H1 (cell line): ENCODE measurements at regions not wholly inside any gene's neighbourhood (a gene's known extent, or its start where the extent isn't known, plus 50 kb on each side); places are given as distances from the start of the nearest gene placed in this dataset.
A peak's percentile ranks its signal among the peaks of the same experiment; 100 is the strongest.

Experiments used
- CTCF ChIA-PET: fragments of 300-600 bp; sonication (Branson Sonifier 250); formaldehyde crosslinking; loops from one replicate; lab custom pipeline; 2021; ENCODE audit not compliant: partially characterized antibody; lab: Charles Lee
- POLR2A ChIA-PET: fragments of 300-600 bp; sonication (Branson Sonifier 250); formaldehyde crosslinking; loops from one replicate; lab custom pipeline; 2021; ENCODE audit warnings: inconsistent platforms; ENCODE audit not compliant: partially characterized antibody; lab: Charles Lee
- DNase-seq, 2 experiments: peaks; one replicate each; pipeline versions ENCODE4 v3.0.0 to v3.0.0-alpha.2; 2010 to 2022; ENCODE audit warnings: low spot score in 2 of 2, low read depth in 1 of 2, mixed read lengths in 1 of 2
- FAIRE-seq: peaks from 2 replicates; lab custom pipeline; 2011; peaks lifted over from hg19 to GRCh38; lab: Jason Lieb, UNC
- H2AFZ ChIP-seq: 2 replicates; pipeline ENCODE4 v1.8.1; 2012; ENCODE audit warnings: low read length, inconsistent platforms
- H2AK5ac ChIP-seq: 2 replicates; pipeline ENCODE4 v1.6.1; 2013; ENCODE audit warnings: low read depth, low read length
- H2BK120ac ChIP-seq: replicated peaks from 2 replicates; pipeline ENCODE3; 2013; ENCODE audit warnings: low read depth, low read length, inconsistent platforms
- H2BK12ac ChIP-seq: 2 replicates; pipeline ENCODE4 v1.6.1; 2013; ENCODE audit warnings: low read depth, low read length
- H2BK15ac ChIP-seq: 2 replicates; pipeline ENCODE4 v1.6.1; 2013; ENCODE audit warnings: low read length
- H2BK20ac ChIP-seq: 2 replicates; pipeline ENCODE4 v1.6.1; 2013; ENCODE audit warnings: low read length
- H2BK5ac ChIP-seq: 2 replicates; pipeline ENCODE4 v1.6.1; 2013; ENCODE audit warnings: low read depth, low read length
- H3K14ac ChIP-seq: 2 replicates; pipeline ENCODE4 v1.6.1; 2013; ENCODE audit warnings: inconsistent platforms; ENCODE audit not compliant: insufficient read length
- H3K18ac ChIP-seq: 2 replicates; pipeline ENCODE4 v1.6.1; 2013; ENCODE audit warnings: low read length; ENCODE audit errors: extremely low read depth
- H3K23ac ChIP-seq: 2 replicates; pipeline ENCODE4 v1.6.1; 2013; ENCODE audit warnings: inconsistent platforms; ENCODE audit not compliant: insufficient read length
- H3K23me2 ChIP-seq: 2 replicates; pipeline ENCODE4 v1.6.1; 2013; ENCODE audit warnings: low read depth, low read length
- H3K27ac ChIP-seq: 2 replicates; pipeline ENCODE4 v1.6.1; 2011; ENCODE audit warnings: low read depth, low read length, inconsistent platforms
- H3K27me3 ChIP-seq, 4 experiments: replicated peaks in 1 of 4; 1 replicate in 1 of 4; 2 replicates in 3 of 4; pipeline versions ENCODE4 v1.6.1 to v1.8.1; 2011 to 2013; ENCODE audit warnings: low read length in 3 of 4, mild to moderate bottlenecking in 3 of 4, inconsistent platforms in 2 of 4, mixed read lengths in 2 of 4, moderate library complexity in 1 of 4; ENCODE audit not compliant: control insufficient read depth in 3 of 4, insufficient read depth in 3 of 4; ENCODE audit errors: extremely low read depth in 1 of 4
- H3K36me3 ChIP-seq, 4 experiments: 2 replicates each; pipeline versions ENCODE4 v1.6.1 to v1.8.1; 2011 to 2013; ENCODE audit warnings: mild to moderate bottlenecking in 4 of 4, low read length in 3 of 4, moderate library complexity in 2 of 4, control low read depth in 1 of 4, inconsistent platforms in 1 of 4; ENCODE audit not compliant: insufficient read depth in 4 of 4, control insufficient read depth in 2 of 4
- H3K4ac ChIP-seq: replicated peaks from 2 replicates; pipeline ENCODE3; 2013; ENCODE audit warnings: low read length, low read depth, mixed read lengths, inconsistent platforms; ENCODE audit not compliant: insufficient read length
- H3K4me1 ChIP-seq, 4 experiments: replicated peaks in 1 of 4; 1 replicate in 1 of 4; 2 replicates in 3 of 4; pipeline versions ENCODE4 v1.6.1 to v1.8.1; 2011 to 2013; ENCODE audit warnings: low read length in 3 of 4, inconsistent platforms in 2 of 4, mixed read lengths in 1 of 4; ENCODE audit not compliant: insufficient read depth in 4 of 4, control insufficient read depth in 3 of 4
- H3K4me2 ChIP-seq, 2 experiments: 2 replicates each; pipeline versions ENCODE4 v1.6.1 to v1.8.1; 2011 to 2013; ENCODE audit warnings: low read depth in 2 of 2, low read length in 2 of 2, control low read depth in 1 of 2, inconsistent platforms in 1 of 2, mild to moderate bottlenecking in 1 of 2; ENCODE audit not compliant: insufficient read depth in 1 of 2
- H3K4me3 ChIP-seq, 4 experiments: fragments of 200-600, 300-600 bp in 1 of 4; sonication (generic), shearing (Covaris generic), sonication (Bioruptor Twin) in 1 of 4; 2 replicates each; pipeline versions ENCODE4 v1.5.1 to v1.8.1; 2011 to 2016; ENCODE audit warnings: low read length in 4 of 4, low read depth in 3 of 4, control low read depth in 2 of 4, inconsistent platforms in 2 of 4, mild to moderate bottlenecking in 2 of 4, mixed read lengths in 1 of 4, moderate library complexity in 1 of 4; ENCODE audit not compliant: insufficient read depth in 2 of 4; ENCODE audit errors: extremely low read depth in 1 of 4
- H3K56ac ChIP-seq: replicated peaks from 2 replicates; pipeline ENCODE3; 2013; ENCODE audit warnings: low read depth, mild to moderate bottlenecking, mixed read lengths, low read length, inconsistent platforms; ENCODE audit not compliant: insufficient read length
- H3K79me1 ChIP-seq: 2 replicates; pipeline ENCODE4 v1.6.1; 2013; ENCODE audit warnings: low read depth, low read length, control low read depth
- H3K79me2 ChIP-seq, 2 experiments: 2 replicates each; pipeline versions ENCODE4 v1.6.1 to v1.8.1; 2012 to 2013; ENCODE audit warnings: low read length in 2 of 2, mild to moderate bottlenecking in 2 of 2, inconsistent platforms in 1 of 2; ENCODE audit not compliant: insufficient read depth in 2 of 2, control insufficient read depth in 1 of 2
- H3K9ac ChIP-seq, 4 experiments: replicated peaks in 1 of 4; 1 replicate in 1 of 4; 2 replicates in 3 of 4; pipeline versions ENCODE4 v1.6.1 to v1.8.1; 2011 to 2013; ENCODE audit warnings: low read depth in 3 of 4, low read length in 3 of 4, control low read depth in 2 of 4, mild to moderate bottlenecking in 2 of 4, moderate library complexity in 2 of 4, inconsistent platforms in 1 of 4; ENCODE audit errors: extremely low read depth in 1 of 4
- H3K9me3 ChIP-seq, 2 experiments: 2 replicates each; pipeline versions ENCODE4 v1.6.1 to v1.8.1; 2012 to 2013; ENCODE audit warnings: mild to moderate bottlenecking in 2 of 2, moderate library complexity in 2 of 2, control low read depth in 1 of 2, inconsistent platforms in 1 of 2, low read depth in 1 of 2, low read length in 1 of 2, mixed read lengths in 1 of 2; ENCODE audit not compliant: insufficient read depth in 2 of 2
- H4K20me1 ChIP-seq, 2 experiments: replicated peaks in 1 of 2; 2 replicates each; pipeline versions ENCODE3 to v1.8.1; 2011 to 2013; ENCODE audit warnings: inconsistent platforms in 2 of 2, low read length in 2 of 2, mild to moderate bottlenecking in 1 of 2; ENCODE audit not compliant: insufficient read depth in 2 of 2, control insufficient read depth in 1 of 2
- H4K5ac ChIP-seq: 2 replicates; pipeline ENCODE4 v1.6.1; 2013; ENCODE audit warnings: low read length, low read depth, mixed read lengths, inconsistent platforms; ENCODE audit not compliant: insufficient read length
- H4K8ac ChIP-seq: 2 replicates; pipeline ENCODE4 v1.8.0; 2013; ENCODE audit warnings: mild to moderate bottlenecking, moderate library complexity, low read length, inconsistent platforms; ENCODE audit not compliant: insufficient read depth; ENCODE audit errors: extremely low read depth
- H4K91ac ChIP-seq: replicated peaks from 2 replicates; pipeline ENCODE3; 2013; ENCODE audit warnings: low read length, mixed read lengths, inconsistent platforms; ENCODE audit not compliant: insufficient read length
- EZH2 ChIP-seq: fragments of 200-600 bp; sonication (generic); IDR thresholded peaks from 2 replicates; pipeline ENCODE4 v1.7.1; 2012; ENCODE audit warnings: low read depth, mild to moderate bottlenecking, moderate library complexity, low read length, inconsistent platforms; ENCODE audit not compliant: severe bottlenecking
- JUND ChIP-seq: IDR thresholded peaks from 2 replicates; pipeline ENCODE4 v1.6.1; 2011; ENCODE audit warnings: mild to moderate bottlenecking, improper control_type of control experiment, low read length
- SUZ12 ChIP-seq: fragments of 200-600 bp; sonication (generic); IDR thresholded peaks from 2 replicates; pipeline ENCODE4 v1.6.1; 2012; ENCODE audit warnings: mild to moderate bottlenecking, inconsistent platforms, low read length, moderate library complexity, mixed read lengths
- WGBS, 2 experiments: shearing (Covaris generic) in 1 of 2; methylation state at CpG; one replicate each; pipeline versions ENCODE4 v1.1.6 to v1.1.7; 2013 to 2015; ENCODE audit warnings: low lambda C conversion rate in 2 of 2, mixed read lengths in 2 of 2, inconsistent platforms in 1 of 2, low coverage in 1 of 2, missing lambda C conversion rate in 1 of 2; ENCODE audit not compliant: insufficient replicate concordance in 2 of 2, insufficient coverage in 1 of 2, insufficient read length in 1 of 2; ENCODE audit errors: extremely low coverage in 1 of 2, missing lambda C conversion rate in 1 of 2; 5-methylcytosine and 5-hydroxymethylcytosine counted together

DNA sequence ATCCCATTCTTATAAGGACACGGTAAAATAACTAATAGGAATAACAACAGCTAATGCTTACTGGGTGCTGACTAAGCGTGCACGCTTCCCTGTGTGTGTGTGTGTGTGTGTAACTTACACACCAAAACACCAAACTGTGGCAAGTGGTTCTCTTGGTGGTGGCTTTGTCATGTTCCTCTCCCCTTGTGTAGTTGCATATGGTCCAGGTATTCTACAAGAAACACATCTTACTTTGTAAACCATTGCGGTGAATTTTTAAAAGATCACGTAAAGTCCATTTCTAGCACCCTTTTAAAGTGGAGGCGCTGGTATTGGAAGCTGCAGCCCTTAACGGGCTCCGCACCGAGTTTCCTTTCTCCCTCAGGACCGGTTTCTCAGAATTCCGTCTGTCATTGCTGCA is 221.0 kb upstream of the FOXF1 start:
- ChIA-PET CTCF (interaction anchor here (0.6 to 1.9 kb wide), 3 partner anchors 229 to 245 kb away, joined by 3 to 8 read pairs (median 3); no protein-coding TSS in a partner anchor), POLR2A (no interaction called here)
- Histone ChIP-seq H3K27ac (no peak overlapping the region), H3K56ac (no peak overlapping the region), H3K79me2 (no peaks in the 10 kb centered on the region), H4K5ac (no peak overlapping the region), H2BK12ac (0 out of 2 replicates have a peak overlapping the region, but pooled peaks have one; percentile 39), H3K9ac (no peak overlapping the region), H3K79me1 (no peaks in the 10 kb centered on the region), H3K23me2 (peaks cover 12% of the 10 kb centered on the region; the same call in 1 of the 2 replicates), H2BK5ac (no peak overlapping the region), H3K4me1 (peaks cover 6 to 32% (median 17%) of the 10 kb centered on the region in 4 experiments), H2BK20ac (no peak overlapping the region), H3K23ac (no peak overlapping the region), H3K18ac (no peak overlapping the region; the same call in none of the 2 replicates), H2AK5ac (no peak overlapping the region), H3K4me2 (peak overlapping the region; percentile 65 to 73), H3K14ac (no peak overlapping the region), H2BK120ac (no peak overlapping the region), H4K20me1 (no peaks in the 10 kb centered on the region), H3K4ac (no peak overlapping the region), H2AFZ (no peak overlapping the region), H3K4me3 (peak overlapping the region in 2 of 4 experiments; percentile 6 to 62; a peak in 3 of 8 replicates), H2BK15ac (peak overlapping the region; percentile 5; the same call in 1 of the 2 replicates), H3K36me3 (no peaks in the 10 kb centered on the region), H3K27me3 (peaks cover 44 to 75% (median 71%) of the 10 kb centered on the region in 4 experiments), H3K9me3 (no peaks in the 10 kb centered on the region), H4K8ac (no peak overlapping the region), H4K91ac (no peak overlapping the region)
- no peak for DNase-seq
- FAIRE-seq = no peak
- 26% methylated on average over 11 of the region's 11 CpGs; no CpG with 5 or more reads in 1 of the 2 experiments for WGBS, 2 experiments
- TF ChIP-seq SUZ12 (peak; percentile 41; the same call in 1 of the 2 replicates), JUND (no peak), EZH2 (peak; percentile 40)
